ENCODE measurements at regions not wholly inside any gene's neighbourhood (a gene's known extent, or its start where the extent isn't known, plus 50 kb on each side); places are given as distances from the start of the nearest gene placed in this dataset.

- H3K18ac ChIP-seq (ENCODE audit: extremely low read depth, low read length), result 0 out of 2 replicates have a peak overlapping the region, but pooled peaks have one; percentile 40
- no peaks in the 10 kb centered on the region for H3K79me2 ChIP-seq (ENCODE audit: control insufficient read depth in 1 of 2, insufficient read depth in 2 of 2, low read length in 2 of 2)
- no peak overlapping the region for H3K9ac ChIP-seq (replicated peaks in 1 of 4; ENCODE audit: extremely low read depth in 1 of 4, low read depth in 3 of 4, low read length in 3 of 4)
- peaks cover 7 to 13% of the 10 kb centered on the region in 2 experiments for H3K9me3 ChIP-seq (ENCODE audit: insufficient read depth in 2 of 2, low read depth in 1 of 2, low read length in 1 of 2)
- H4K8ac ChIP-seq (ENCODE audit: extremely low read depth, insufficient read depth, low read length), result no peak overlapping the region
- no peaks in the 10 kb centered on the region for H4K20me1 ChIP-seq (replicated peaks in 1 of 2; ENCODE audit: control insufficient read depth in 1 of 2, insufficient read depth in 2 of 2, low read length in 2 of 2)
- WGBS, 2 experiments (ENCODE audit: extremely low coverage in 1 of 2, insufficient coverage in 1 of 2, insufficient read length in 1 of 2, insufficient replicate concordance in 2 of 2, low coverage in 1 of 2, low lambda C conversion rate in 2 of 2, missing lambda C conversion rate in 1 of 2), result 85% methylated on average over 2 of the region's 2 CpGs; no CpG with 5 or more reads in 1 of the 2 experiments
- no peak overlapping the region for H2AFZ ChIP-seq (ENCODE audit: low read length)
- no peak overlapping the region for H3K4me3 ChIP-seq (ENCODE audit: extremely low read depth in 1 of 4, insufficient read depth in 2 of 4, low read depth in 3 of 4, low read length in 4 of 4)
- no peak overlapping the region for H3K4ac ChIP-seq (replicated peaks; ENCODE audit: insufficient read length, low read depth, low read length)
- no peak overlapping the region for H2AK5ac ChIP-seq (ENCODE audit: low read depth, low read length)
- ChIA-PET POLR2A (ENCODE audit: partially characterized antibody) (no interaction called here), CTCF (ENCODE audit: partially characterized antibody) (interaction anchor here (1.2 kb wide), 1 partner anchor 9 kb away, joined by 4 read pairs; no protein-coding TSS in a partner anchor)
- no peaks in the 10 kb centered on the region for H3K79me1 ChIP-seq (ENCODE audit: low read depth, low read length)
- no peaks in the 10 kb centered on the region for H3K27me3 ChIP-seq (replicated peaks in 1 of 4; ENCODE audit: control insufficient read depth in 3 of 4, extremely low read depth in 1 of 4, insufficient read depth in 3 of 4, low read length in 3 of 4)
- no peak overlapping the region for H4K5ac ChIP-seq (ENCODE audit: insufficient read length, low read depth, low read length)
- H2BK12ac ChIP-seq (ENCODE audit: low read depth, low read length), result no peak overlapping the region
- H3K27ac ChIP-seq (ENCODE audit: low read depth, low read length), result no peak overlapping the region
- H3K4me2 ChIP-seq (ENCODE audit: insufficient read depth in 1 of 2, low read depth in 2 of 2, low read length in 2 of 2), result no peak overlapping the region; a peak in 1 of 4 replicates
- H3K56ac ChIP-seq (replicated peaks; ENCODE audit: insufficient read length, low read depth, low read length), result no peak overlapping the region
- no peak overlapping the region for H3K23ac ChIP-seq (ENCODE audit: insufficient read length)
- H3K36me3 ChIP-seq (ENCODE audit: control insufficient read depth in 2 of 4, insufficient read depth in 4 of 4, low read length in 3 of 4), result peaks cover 0 to 6% (median 2%) of the 10 kb centered on the region in 4 experiments; a peak in 2 of 8 replicates
- H2BK20ac ChIP-seq (ENCODE audit: low read length), result peak overlapping the region; percentile 34; the same call in 1 of the 2 replicates
- no peak for FAIRE-seq
- peaks cover 0 to 9% (median 5%) of the 10 kb centered on the region in 4 experiments; a peak in 3 of 7 replicates for H3K4me1 ChIP-seq (replicated peaks in 1 of 4; ENCODE audit: control insufficient read depth in 3 of 4, insufficient read depth in 4 of 4, low read length in 3 of 4)
- H3K23me2 ChIP-seq (ENCODE audit: low read depth, low read length), result no peaks in the 10 kb centered on the region
- H3K14ac ChIP-seq (ENCODE audit: insufficient read length), result no peak overlapping the region
- no peak for DNase-seq (ENCODE audit: low read depth in 1 of 2, low spot score in 2 of 2)
- H2BK120ac ChIP-seq (replicated peaks; ENCODE audit: low read depth, low read length), result peak overlapping the region; percentile 60
- peak overlapping the region; percentile 86; the same call in 1 of the 2 replicates for H2BK5ac ChIP-seq (ENCODE audit: low read depth, low read length)
- peak overlapping the region; percentile 57 for H4K91ac ChIP-seq (replicated peaks; ENCODE audit: insufficient read length, low read length)
- H2BK15ac ChIP-seq (ENCODE audit: low read length), result no peak overlapping the region
- TF ChIP-seq RBBP5 (IDR thresholded peaks at IDR 0.05; ENCODE audit: borderline replicate concordance, low read depth, low read length) (no peak), SIN3A (conservative IDR thresholded peaks at IDR 0.05 in 1 of 2, IDR thresholded peaks at IDR 0.05 in 1 of 2; ENCODE audit: low read depth in 1 of 2, low read length in 2 of 2) (no peak), SP4 (IDR thresholded peaks at IDR 0.05; ENCODE audit: low read length) (no peak), NANOG (IDR thresholded peaks at IDR 0.05; ENCODE audit: insufficient read depth, low read depth, low read length, poor library complexity, severe bottlenecking) (no peak), SRF (IDR thresholded peaks at IDR 0.05; ENCODE audit: low read depth, low read length) (no peak), MAFK (IDR thresholded peaks at IDR 0.05; ENCODE audit: low read depth, low read length) (no peak), CHD1 (IDR thresholded peaks at IDR 0.05; ENCODE audit: low read depth, low read length) (no peak), SIRT6 (IDR thresholded peaks at IDR 0.05; ENCODE audit: low read length) (no peak)
- TF ChIP-seq, protein P1, sequence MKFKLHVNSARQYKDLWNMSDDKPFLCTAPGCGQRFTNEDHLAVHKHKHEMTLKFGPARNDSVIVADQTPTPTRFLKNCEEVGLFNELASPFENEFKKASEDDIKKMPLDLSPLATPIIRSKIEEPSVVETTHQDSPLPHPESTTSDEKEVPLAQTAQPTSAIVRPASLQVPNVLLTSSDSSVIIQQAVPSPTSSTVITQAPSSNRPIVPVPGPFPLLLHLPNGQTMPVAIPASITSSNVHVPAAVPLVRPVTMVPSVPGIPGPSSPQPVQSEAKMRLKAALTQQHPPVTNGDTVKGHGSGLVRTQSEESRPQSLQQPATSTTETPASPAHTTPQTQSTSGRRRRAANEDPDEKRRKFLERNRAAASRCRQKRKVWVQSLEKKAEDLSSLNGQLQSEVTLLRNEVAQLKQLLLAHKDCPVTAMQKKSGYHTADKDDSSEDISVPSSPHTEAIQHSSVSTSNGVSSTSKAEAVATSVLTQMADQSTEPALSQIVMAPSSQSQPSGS (IDR thresholded peaks at IDR 0.05; ENCODE audit: low read length), result no peak
- TF ChIP-seq, protein P2, sequence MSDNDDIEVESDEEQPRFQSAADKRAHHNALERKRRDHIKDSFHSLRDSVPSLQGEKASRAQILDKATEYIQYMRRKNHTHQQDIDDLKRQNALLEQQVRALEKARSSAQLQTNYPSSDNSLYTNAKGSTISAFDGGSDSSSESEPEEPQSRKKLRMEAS (IDR thresholded peaks at IDR 0.05), result no peak
These were observed 294.4 kb upstream of the FAT4 start for GRCh38 chr4:125020089-125021034.

Measured in H1 (cell line).